SK-N-MC (cell line): ENCODE measurements at regions not wholly inside any gene's neighbourhood (a gene's known extent, or its start where the extent isn't known, plus 50 kb on each side); places are given as distances from the start of the nearest gene placed in this dataset.

Experiments used
- FOXP2 ChIP-seq: optimal IDR thresholded peaks from 2 replicates; pipeline ENCODE3; 2011; ENCODE audit warnings: mild to moderate bottlenecking, moderate library complexity; ENCODE audit not compliant: insufficient read depth; ENCODE audit errors: extremely low read length, control extremely low read depth
- POLR2AphosphoS5 ChIP-seq: IDR thresholded peaks from 2 replicates; pipeline ENCODE4 v1.6.1; 2012; ENCODE audit warnings: mild to moderate bottlenecking, low read depth, low read length, borderline replicate concordance

DNA sequence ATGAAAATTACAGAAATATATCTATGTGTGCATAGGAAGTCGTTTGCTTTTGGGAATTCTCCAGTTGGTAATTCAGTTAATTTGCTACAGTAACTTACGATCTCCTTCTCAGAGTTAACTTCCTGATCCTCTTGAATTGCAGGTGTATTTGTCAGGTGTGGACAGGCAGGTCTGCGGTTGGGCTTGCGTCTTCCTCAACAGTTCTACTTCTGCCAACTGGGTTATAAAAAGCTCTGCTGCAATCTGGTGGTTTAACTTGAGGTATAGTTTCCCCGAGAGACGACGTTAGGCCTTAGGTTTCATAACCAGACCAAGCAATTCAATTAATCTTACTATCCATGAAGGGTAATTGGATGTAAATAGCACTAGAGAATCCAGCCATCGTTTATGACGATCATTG lies 88.2 kb downstream of the GABPA start:
- no peak for TF ChIP-seq FOXP2
- TF ChIP-seq POLR2AphosphoS5: no peak
